ENCODE measurements at regions not wholly inside any gene's neighbourhood (a gene's known extent, or its start where the extent isn't known, plus 50 kb on each side); places are given as distances from the start of the nearest gene placed in this dataset.
"Not testable (repeated sequence)": the region's sequence is repeated elsewhere in the genome, so short reads cannot be mapped to it uniquely, and the experiment has no call there.

DNA sequence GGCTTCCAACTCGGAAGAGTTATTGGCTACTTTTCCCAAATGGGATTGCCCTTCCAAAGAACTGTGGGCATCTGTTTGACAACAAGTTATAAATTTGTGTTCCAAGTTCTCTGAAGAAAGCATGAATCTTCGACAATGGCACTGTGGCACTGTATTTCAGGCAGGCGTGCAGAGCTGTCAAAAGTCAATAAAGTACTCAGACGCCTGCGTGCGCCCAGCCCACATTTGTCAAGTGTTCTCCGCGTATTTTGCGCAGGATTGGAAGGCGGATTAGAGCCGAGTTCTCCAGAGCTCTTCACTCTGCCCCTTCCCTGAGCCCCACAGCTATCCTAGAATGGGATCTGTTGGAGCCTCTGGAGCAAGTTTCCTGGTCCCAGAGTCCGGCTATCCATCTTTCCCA, 103.2 kb downstream of the SLC25A47 start:
- Histone ChIP-seq H3K4me3 (ENCODE audit: low read depth in 1 of 2, low read length in 2 of 2) (no peak overlapping the region), H3K36me3 (ENCODE audit: control insufficient read depth in 2 of 2, insufficient read depth in 2 of 2, low read length in 1 of 2) (peaks cover 0 to 7% of the 10 kb centered on the region in 2 donors), H3K9me3 (ENCODE audit: control insufficient read depth in 2 of 2, insufficient read depth in 1 of 2, low read depth in 1 of 2, low read length in 1 of 2) (no peaks in the 10 kb centered on the region), H3K27me3 (ENCODE audit: control insufficient read depth in 1 of 2, insufficient read depth in 2 of 2, low read length in 2 of 2) (no peaks in the 10 kb centered on the region), H3K27ac (ENCODE audit: low read depth in 2 of 2, low read length in 1 of 2) (no peak overlapping the region), H3K4me1 (ENCODE audit: control insufficient read depth in 2 of 2, insufficient read depth in 2 of 2, low read length in 1 of 2) (peaks cover 6 to 13% of the 10 kb centered on the region in 2 donors)
- 94 to 97% methylated on average over 12 of the region's 12 CpGs for WGBS, 2 donors

DNA sequence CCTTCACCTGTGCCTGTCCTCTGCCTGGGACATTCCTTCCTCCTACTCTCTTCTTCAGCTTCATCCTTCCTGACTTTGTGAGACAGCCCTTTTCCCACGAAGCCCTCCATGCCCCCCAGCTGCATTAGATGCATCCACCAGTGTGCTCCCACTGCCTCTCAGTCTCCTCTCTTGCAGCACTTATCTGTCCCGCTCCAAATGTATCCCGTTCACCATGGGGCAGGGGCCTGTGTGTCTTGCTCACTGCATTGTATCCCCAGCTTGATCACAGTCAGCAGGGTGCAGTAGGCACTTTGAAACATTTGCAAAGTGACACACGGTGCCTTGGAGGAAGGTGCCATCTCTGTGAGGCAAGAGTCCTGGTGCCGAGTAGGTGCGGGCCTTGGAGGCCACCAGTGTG, 104.0 kb downstream of the SLC25A47 start:
- Histone ChIP-seq H3K4me3 (ENCODE audit: low read depth in 1 of 2, low read length in 2 of 2) (no peak overlapping the region), H3K27ac (ENCODE audit: low read depth in 2 of 2, low read length in 1 of 2) (no peak overlapping the region), H3K36me3 (ENCODE audit: control insufficient read depth in 2 of 2, insufficient read depth in 2 of 2, low read length in 1 of 2) (peaks cover 0 to 7% of the 10 kb centered on the region in 2 donors), H3K9me3 (ENCODE audit: control insufficient read depth in 2 of 2, insufficient read depth in 1 of 2, low read depth in 1 of 2, low read length in 1 of 2) (no peaks in the 10 kb centered on the region), H3K27me3 (ENCODE audit: control insufficient read depth in 1 of 2, insufficient read depth in 2 of 2, low read length in 2 of 2) (no peaks in the 10 kb centered on the region), H3K4me1 (ENCODE audit: control insufficient read depth in 2 of 2, insufficient read depth in 2 of 2, low read length in 1 of 2) (peaks cover 6 to 13% of the 10 kb centered on the region in 2 donors)
- 89% methylated on average over 6 of the region's 6 CpGs for whole genome bisulfite sequencing, 2 donors

DNA sequence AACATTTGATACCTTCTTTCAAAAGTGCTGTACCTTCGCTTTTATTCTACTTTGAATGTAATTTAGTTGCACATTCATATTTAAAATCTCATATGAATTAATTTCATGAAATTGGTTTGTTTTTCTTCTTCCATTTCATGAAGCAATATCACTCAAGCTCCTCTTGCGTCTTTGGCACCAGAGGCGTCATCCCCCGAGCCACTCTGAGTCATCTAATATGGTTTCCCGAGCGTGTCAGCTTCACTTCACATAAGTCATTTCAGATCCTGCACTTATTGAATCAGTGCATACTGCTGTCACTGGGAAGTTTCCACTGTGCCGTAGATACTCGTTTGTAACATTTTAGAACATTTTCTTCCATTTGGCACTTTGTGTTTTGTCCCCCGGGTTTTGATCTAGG, 105.6 kb downstream of the SLC25A47 start:
- no peaks in the 10 kb centered on the region for H3K27me3 ChIP-seq (ENCODE audit: control insufficient read depth in 1 of 2, insufficient read depth in 2 of 2, low read length in 2 of 2)
- H3K9me3 ChIP-seq (ENCODE audit: control insufficient read depth in 2 of 2, insufficient read depth in 1 of 2, low read depth in 1 of 2, low read length in 1 of 2) = no peaks in the 10 kb centered on the region
- peaks cover 5 to 11% of the 10 kb centered on the region in 2 donors for H3K4me1 ChIP-seq (ENCODE audit: control insufficient read depth in 2 of 2, insufficient read depth in 2 of 2, low read length in 1 of 2)
- no peak overlapping the region for H3K27ac ChIP-seq (ENCODE audit: low read depth in 2 of 2, low read length in 1 of 2)
- WGBS, 2 donors = 82 to 88% methylated on average over 9 of the region's 9 CpGs
- no peak overlapping the region for H3K4me3 ChIP-seq (ENCODE audit: low read depth in 1 of 2, low read length in 2 of 2)
- H3K36me3 ChIP-seq (ENCODE audit: control insufficient read depth in 2 of 2, insufficient read depth in 2 of 2, low read length in 1 of 2) = peaks cover 0 to 7% of the 10 kb centered on the region in 2 donors

DNA sequence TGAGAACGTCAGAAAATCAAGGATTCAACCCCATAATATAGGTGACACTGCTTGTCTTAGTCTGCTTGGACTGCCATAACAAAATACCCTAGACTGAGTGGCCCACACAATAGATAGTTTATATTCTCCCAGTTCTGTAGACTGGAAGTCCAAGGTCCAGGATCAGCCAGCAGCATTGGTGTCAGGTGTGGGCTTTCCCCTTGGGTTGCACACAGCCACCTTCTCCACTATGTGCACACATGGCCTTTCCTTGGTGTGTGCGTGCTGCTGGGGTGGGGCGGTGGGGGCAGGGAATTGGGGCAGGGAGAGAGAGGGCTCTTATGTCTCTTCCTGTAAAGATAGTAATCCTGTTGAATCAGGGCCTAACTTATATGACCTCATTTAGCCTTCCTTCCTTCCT, 106.4 kb downstream of the SLC25A47 start:
- no peaks in the 10 kb centered on the region for H3K27me3 ChIP-seq (ENCODE audit: control insufficient read depth in 1 of 2, insufficient read depth in 2 of 2, low read length in 2 of 2)
- H3K4me3 ChIP-seq (ENCODE audit: low read depth in 1 of 2, low read length in 2 of 2) = no peak overlapping the region
- H3K9me3 ChIP-seq (ENCODE audit: control insufficient read depth in 2 of 2, insufficient read depth in 1 of 2, low read depth in 1 of 2, low read length in 1 of 2) = no peaks in the 10 kb centered on the region
- peaks cover 0 to 7% of the 10 kb centered on the region in 2 donors for H3K36me3 ChIP-seq (ENCODE audit: control insufficient read depth in 2 of 2, insufficient read depth in 2 of 2, low read length in 1 of 2)
- H3K27ac ChIP-seq (ENCODE audit: low read depth in 2 of 2, low read length in 1 of 2) = no peak overlapping the region
- peaks cover 2 to 7% of the 10 kb centered on the region in 2 donors for H3K4me1 ChIP-seq (ENCODE audit: control insufficient read depth in 2 of 2, insufficient read depth in 2 of 2, low read length in 1 of 2)
- WGBS, 2 donors = 80 to 92% methylated on average over 3 of the region's 3 CpGs

DNA sequence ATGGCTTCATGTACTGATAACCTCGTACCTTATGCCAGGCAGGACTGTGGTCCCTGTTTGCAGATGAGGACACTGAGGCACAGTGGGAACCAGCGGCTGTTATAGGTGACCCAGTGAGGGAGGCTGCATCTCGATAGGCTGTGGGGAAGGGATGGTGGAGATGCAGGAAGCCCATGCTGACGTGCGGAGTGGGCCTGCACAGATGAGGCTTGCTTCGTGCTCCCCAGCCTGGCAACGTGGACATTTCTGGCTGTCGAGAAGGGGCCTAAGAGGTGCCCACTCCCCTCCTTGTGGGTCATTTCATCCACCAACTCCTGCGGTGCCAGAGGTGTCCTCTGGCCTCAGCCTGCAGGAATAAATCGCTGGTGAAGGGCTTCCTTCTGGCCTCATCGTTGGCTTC, 107.4 kb downstream of the SLC25A47 start:
- WGBS, 2 donors = 92 to 93% methylated on average over 11 of the region's 11 CpGs
- Histone ChIP-seq H3K27me3 (ENCODE audit: control insufficient read depth in 1 of 2, insufficient read depth in 2 of 2, low read length in 2 of 2) (no peaks in the 10 kb centered on the region), H3K36me3 (ENCODE audit: control insufficient read depth in 2 of 2, insufficient read depth in 2 of 2, low read length in 1 of 2) (peaks cover 0 to 7% of the 10 kb centered on the region in 2 donors), H3K4me1 (ENCODE audit: control insufficient read depth in 2 of 2, insufficient read depth in 2 of 2, low read length in 1 of 2) (peaks cover 0 to 2% of the 10 kb centered on the region in 2 donors), H3K9me3 (ENCODE audit: control insufficient read depth in 2 of 2, insufficient read depth in 1 of 2, low read depth in 1 of 2, low read length in 1 of 2) (no peaks in the 10 kb centered on the region), H3K27ac (ENCODE audit: low read depth in 2 of 2, low read length in 1 of 2) (no peak overlapping the region), H3K4me3 (ENCODE audit: low read depth in 1 of 2, low read length in 2 of 2) (no peak overlapping the region)

DNA sequence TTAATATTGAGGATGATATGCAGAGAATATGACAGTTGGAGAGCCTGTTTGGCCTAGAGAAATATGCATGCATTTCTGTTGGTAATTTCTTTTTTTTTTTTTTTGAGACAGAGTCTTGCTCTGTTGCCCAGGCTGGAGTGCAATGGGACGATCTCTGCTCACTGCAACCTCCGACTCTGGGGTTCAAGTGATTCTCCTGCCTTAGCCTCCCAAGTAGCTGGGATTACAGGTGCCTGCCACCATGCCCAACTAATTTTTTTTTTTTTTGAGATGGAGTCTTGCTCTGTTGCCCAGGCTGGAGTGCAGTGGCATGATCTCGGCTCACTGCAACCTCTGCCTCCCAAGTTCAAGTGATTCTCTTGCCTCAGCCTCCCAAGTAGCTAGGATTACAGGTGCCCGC, 108.3 kb downstream of the SLC25A47 start:
- not testable (repeated sequence) for H3K4me1 ChIP-seq (ENCODE audit: control insufficient read depth in 2 of 2, insufficient read depth in 2 of 2, low read length in 1 of 2); H3K27ac ChIP-seq (ENCODE audit: low read depth in 2 of 2, low read length in 1 of 2); H3K36me3 ChIP-seq (ENCODE audit: control insufficient read depth in 2 of 2, insufficient read depth in 2 of 2, low read length in 1 of 2); H3K9me3 ChIP-seq (ENCODE audit: control insufficient read depth in 2 of 2, insufficient read depth in 1 of 2, low read depth in 1 of 2, low read length in 1 of 2); H3K4me3 ChIP-seq (ENCODE audit: low read depth in 1 of 2, low read length in 2 of 2); H3K27me3 ChIP-seq (ENCODE audit: control insufficient read depth in 1 of 2, insufficient read depth in 2 of 2, low read length in 2 of 2)
- 98 to 99% methylated on average over 4 of the region's 4 CpGs for WGBS, 2 donors

DNA sequence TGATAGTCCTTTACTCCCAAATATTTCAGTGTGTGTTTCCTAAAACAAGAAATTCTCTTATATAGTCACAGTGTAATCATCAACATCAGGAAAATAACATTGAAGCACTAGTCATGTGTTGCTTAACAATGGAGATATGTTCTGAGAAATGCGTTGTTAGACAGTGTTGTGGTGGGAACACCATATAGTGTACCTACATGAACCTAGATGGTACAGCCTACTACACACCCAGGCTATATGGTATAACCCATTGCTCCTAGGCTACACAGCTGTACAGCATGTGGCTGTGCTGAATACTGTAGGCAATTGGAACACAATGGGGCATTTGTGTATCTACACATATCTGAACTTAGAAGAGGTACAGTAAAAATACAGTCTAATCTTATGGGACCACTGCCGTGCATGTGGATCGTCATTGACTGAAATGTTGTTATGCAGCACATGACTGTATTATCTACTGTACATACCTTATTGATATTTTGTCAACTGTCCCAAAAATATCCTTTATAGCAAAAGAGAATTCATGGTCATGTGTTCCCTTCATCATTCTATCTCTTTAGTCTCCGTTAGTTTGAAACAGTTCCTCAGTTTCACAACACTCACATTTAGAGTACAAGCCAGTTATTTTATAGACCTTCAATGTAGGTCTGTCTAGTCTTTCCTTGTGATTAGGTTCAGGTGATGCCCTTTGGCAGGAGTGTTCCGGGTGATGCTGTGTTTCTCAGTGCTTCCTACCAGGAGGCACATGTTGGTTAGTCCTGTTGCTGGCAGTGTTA, 109.7 kb downstream of the SLC25A47 start:
- Histone ChIP-seq H3K4me1 (ENCODE audit: control insufficient read depth in 2 of 2, insufficient read depth in 2 of 2, low read length in 1 of 2) (peaks cover 0 to 2% of the 10 kb centered on the region in 2 donors), H3K27ac (ENCODE audit: low read depth in 2 of 2, low read length in 1 of 2) (no peak overlapping the region), H3K27me3 (ENCODE audit: control insufficient read depth in 1 of 2, insufficient read depth in 2 of 2, low read length in 2 of 2) (no peaks in the 10 kb centered on the region), H3K36me3 (ENCODE audit: control insufficient read depth in 2 of 2, insufficient read depth in 2 of 2, low read length in 1 of 2) (peaks cover 0 to 7% of the 10 kb centered on the region in 2 donors), H3K9me3 (ENCODE audit: control insufficient read depth in 2 of 2, insufficient read depth in 1 of 2, low read depth in 1 of 2, low read length in 1 of 2) (no peaks in the 10 kb centered on the region), H3K4me3 (ENCODE audit: low read depth in 1 of 2, low read length in 2 of 2) (no peak overlapping the region)
- 87 to 93% methylated on average over 5 of the region's 5 CpGs for WGBS, 2 donors

DNA sequence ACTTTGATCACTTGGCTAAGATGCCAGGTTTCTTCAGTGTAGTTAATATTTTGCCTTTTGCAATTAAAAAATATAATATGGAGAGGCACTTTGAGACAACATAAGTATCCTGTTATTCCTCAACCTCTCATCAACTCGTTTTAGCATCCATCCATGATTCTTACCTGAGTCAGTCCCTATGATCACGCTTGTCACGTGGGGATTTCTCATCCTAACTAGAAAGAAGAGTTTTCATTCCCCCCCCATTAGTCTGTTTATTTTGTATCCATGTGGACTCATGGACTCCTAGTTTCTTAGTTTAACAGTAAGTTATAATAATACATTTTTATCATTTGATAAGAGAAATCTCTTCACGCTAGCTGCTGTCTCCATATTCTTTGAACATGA, 110.3 kb downstream of the SLC25A47 start:
- H3K9me3 ChIP-seq (ENCODE audit: control insufficient read depth in 2 of 2, insufficient read depth in 1 of 2, low read depth in 1 of 2, low read length in 1 of 2) = no peaks in the 10 kb centered on the region
- H3K27me3 ChIP-seq (ENCODE audit: control insufficient read depth in 1 of 2, insufficient read depth in 2 of 2, low read length in 2 of 2) = no peaks in the 10 kb centered on the region
- H3K4me1 ChIP-seq (ENCODE audit: control insufficient read depth in 2 of 2, insufficient read depth in 2 of 2, low read length in 1 of 2) = peaks cover 0 to 2% of the 10 kb centered on the region in 2 donors
- H3K27ac ChIP-seq (ENCODE audit: low read depth in 2 of 2, low read length in 1 of 2) = no peak overlapping the region
- peaks cover 0 to 7% of the 10 kb centered on the region in 2 donors for H3K36me3 ChIP-seq (ENCODE audit: control insufficient read depth in 2 of 2, insufficient read depth in 2 of 2, low read length in 1 of 2)
- WGBS, 2 donors = 70 to 84% methylated on average over 4 of the region's 4 CpGs
- no peak overlapping the region for H3K4me3 ChIP-seq (ENCODE audit: low read depth in 1 of 2, low read length in 2 of 2)

DNA sequence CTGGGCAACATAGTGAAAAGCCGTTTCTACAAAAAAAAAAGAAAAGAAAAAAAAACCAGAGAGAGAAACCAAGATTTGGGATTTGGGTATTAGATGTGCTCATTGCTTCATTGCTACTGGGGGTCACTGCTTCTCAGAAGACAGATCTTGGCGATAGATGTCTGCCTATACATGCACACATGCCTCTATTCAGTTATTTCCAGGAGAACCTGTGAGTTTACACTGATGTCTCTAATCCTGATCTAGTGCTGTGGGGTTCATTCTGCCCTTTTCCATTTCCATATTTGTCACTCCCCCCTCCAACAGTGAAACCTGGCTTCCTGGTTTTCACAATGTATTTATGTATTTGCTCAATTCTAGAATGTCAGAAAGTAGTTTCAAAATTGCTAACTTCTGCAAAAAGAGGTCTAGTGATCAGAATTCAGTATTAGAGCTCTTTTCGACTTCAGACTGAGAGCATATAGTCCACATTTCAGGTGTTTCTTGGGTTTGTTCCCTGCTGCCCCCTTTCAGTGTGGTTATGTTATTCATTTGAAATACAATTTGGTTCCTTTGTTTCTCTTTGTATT, 111.0 kb downstream of the SLC25A47 start:
- no peaks in the 10 kb centered on the region for H3K9me3 ChIP-seq (ENCODE audit: control insufficient read depth in 2 of 2, insufficient read depth in 1 of 2, low read depth in 1 of 2, low read length in 1 of 2)
- H3K27ac ChIP-seq (ENCODE audit: low read depth in 2 of 2, low read length in 1 of 2) = no peak overlapping the region
- WGBS, 2 donors = 82 to 87% methylated on average over 3 of the region's 3 CpGs
- H3K27me3 ChIP-seq (ENCODE audit: control insufficient read depth in 1 of 2, insufficient read depth in 2 of 2, low read length in 2 of 2) = no peaks in the 10 kb centered on the region
- H3K36me3 ChIP-seq (ENCODE audit: control insufficient read depth in 2 of 2, insufficient read depth in 2 of 2, low read length in 1 of 2) = peaks cover 0 to 5% of the 10 kb centered on the region in 2 donors
- no peak overlapping the region for H3K4me3 ChIP-seq (ENCODE audit: low read depth in 1 of 2, low read length in 2 of 2)
- peaks cover 2 to 3% of the 10 kb centered on the region in 2 donors for H3K4me1 ChIP-seq (ENCODE audit: control insufficient read depth in 2 of 2, insufficient read depth in 2 of 2, low read length in 1 of 2)
